GM12878 (cell line): ENCODE measurements at regions not wholly inside any gene's neighbourhood (a gene's known extent, or its start where the extent isn't known, plus 50 kb on each side); places are given as distances from the start of the nearest gene placed in this dataset.

ENCODE experiments used
- ATAC-seq: fragments of 200-7000 bp; cut with Tn5 transposase; 3 replicates; pipeline ENCODE4 v1.9.1; 2020; ENCODE audit warnings: mild to moderate bottlenecking, moderate library complexity
- BruUV-seq: library from RNA; stranded (reverse); fragments of 400-500 nt; replicated peaks from 2 replicates; lab custom pipeline; 2021; lab: Mats Ljungman, UMichigan
- CTCF ChIA-PET: fragments of 300-600 bp; sonication (Branson Sonifier 250); formaldehyde crosslinking; extraction: SDS; loops from one replicate; lab custom pipeline; 2021; ENCODE audit warnings: inconsistent platforms; lab: Yijun Ruan, JAX
- POLR2A ChIA-PET: fragments of 350-600 bp; formaldehyde crosslinking; extraction: SDS; loops from one replicate; lab custom pipeline; 2021; ENCODE audit warnings: inconsistent platforms; lab: Charles Lee
- RAD21 ChIA-PET: fragments of 300-600 bp; sonication (Branson Sonifier 250); formaldehyde crosslinking; loops from one replicate; lab custom pipeline; 2023; ENCODE audit warnings: antibody characterized with exemption; ENCODE audit not compliant: unreplicated experiment; lab: Charles Lee
- SMC1A ChIA-PET: fragments of 300-600 bp; sonication (Branson Sonifier 250); formaldehyde crosslinking; loops from one replicate; lab custom pipeline; 2023; ENCODE audit not compliant: unreplicated experiment, uncharacterized antibody; lab: Charles Lee
- DNase-seq: peaks from one replicate; pipeline ENCODE4 v3.0.0-alpha.2; 2011; ENCODE audit warnings: low read depth, low spot score
- FAIRE-seq: peaks from 3 replicates; lab custom pipeline; 2011; peaks lifted over from hg19 to GRCh38; lab: Jason Lieb, UNC
- H2AFZ ChIP-seq: 2 replicates; pipeline ENCODE4 v1.6.0; 2011; ENCODE audit warnings: low read depth, low read length, control low read depth; ENCODE audit not compliant: control insufficient read depth
- H3K27ac ChIP-seq: 2 replicates; pipeline ENCODE4 v1.5.1; 2011; ENCODE audit warnings: control low read depth; ENCODE audit not compliant: control insufficient read depth, insufficient read depth
- H3K27me3 ChIP-seq, 2 experiments: replicated peaks in 1 of 2; 2 replicates each; pipeline versions ENCODE4 v1.6.0 to v1.6.1; 2011; ENCODE audit warnings: low read length in 1 of 2; ENCODE audit not compliant: control insufficient read depth in 2 of 2, insufficient read depth in 2 of 2
- H3K36me3 ChIP-seq, 2 experiments: 2 replicates each; pipeline ENCODE4 v1.5.1; 2011; ENCODE audit warnings: low read length in 1 of 2; ENCODE audit not compliant: control insufficient read depth in 2 of 2, insufficient read depth in 2 of 2
- H3K4me1 ChIP-seq: 2 replicates; pipeline ENCODE4 v1.6.1; 2011; ENCODE audit warnings: mild to moderate bottlenecking, low read length, moderate library complexity, mixed read lengths; ENCODE audit not compliant: control insufficient read depth, insufficient read depth
- H3K4me2 ChIP-seq: 2 replicates; pipeline ENCODE4 v1.6.0; 2011; ENCODE audit warnings: control low read depth; ENCODE audit not compliant: control insufficient read depth, insufficient read depth
- H3K4me3 ChIP-seq: fragments of 200-600 bp; sonication (generic); 2 replicates; pipeline ENCODE4 v1.5.1; 2016
- H3K79me2 ChIP-seq: 2 replicates; pipeline ENCODE4 v1.6.0; 2011; ENCODE audit warnings: low read length; ENCODE audit not compliant: control insufficient read depth, insufficient read depth
- H3K9ac ChIP-seq: 2 replicates; pipeline ENCODE4 v1.8.0; 2011; ENCODE audit warnings: low read length, control low read depth, mixed read lengths; ENCODE audit not compliant: control insufficient read depth, insufficient read depth
- H3K9me3 ChIP-seq: replicated peaks from 3 replicates; pipeline ENCODE4 v1.5.1; 2011; ENCODE audit warnings: mild to moderate bottlenecking, low read length; ENCODE audit not compliant: control insufficient read depth, insufficient read depth
- H4K20me1 ChIP-seq: 2 replicates; pipeline ENCODE4 v1.6.0; 2011; ENCODE audit not compliant: control insufficient read depth, insufficient read depth
- BACH1 ChIP-seq: fragments of 450-650 bp; IDR thresholded peaks from 2 replicates; pipeline ENCODE4 v1.6.1; 2017; ENCODE audit warnings: mild to moderate bottlenecking, borderline replicate concordance
- BCL11A ChIP-seq: IDR thresholded peaks from 2 replicates; pipeline ENCODE4 v1.6.1; 2011; ENCODE audit warnings: low read depth, low read length
- BMI1 ChIP-seq: fragments of 450-650 bp; IDR thresholded peaks from 2 replicates; pipeline ENCODE4 v1.6.1; 2016; ENCODE audit warnings: mild to moderate bottlenecking, moderate library complexity, borderline replicate concordance
- CREM ChIP-seq: IDR thresholded peaks from 2 replicates; pipeline ENCODE4 v1.6.1; 2014; ENCODE audit warnings: antibody characterized with exemption, low read depth
- EGR1 ChIP-seq, 2 experiments: IDR thresholded peaks; 1 replicate in 1 of 2; 2 replicates in 1 of 2; pipeline ENCODE4 v1.6.1; 2011 to 2012; ENCODE audit warnings: low read depth in 2 of 2, low read length in 2 of 2, borderline replicate concordance in 1 of 2, mild to moderate bottlenecking in 1 of 2, moderate library complexity in 1 of 2
- IKZF2 ChIP-seq, 2 experiments: fragments of 450-650 bp; IDR thresholded peaks; 2 replicates each; pipeline ENCODE4 v1.6.1; 2017; ENCODE audit warnings: mild to moderate bottlenecking in 2 of 2, moderate library complexity in 2 of 2
- KAT2A ChIP-seq: conservative IDR thresholded peaks from 2 replicates; pipeline ENCODE4 v1.6.1; 2011; ENCODE audit warnings: low read depth, low read length; ENCODE audit not compliant: control insufficient read depth
- RFX5 ChIP-seq: IDR thresholded peaks from 2 replicates; pipeline ENCODE4 v1.6.1; 2011; ENCODE audit warnings: low read depth, low read length, improper control_type of control experiment
- SIN3A ChIP-seq: IDR thresholded peaks from 2 replicates; pipeline ENCODE4 v1.6.1; 2012; ENCODE audit warnings: low read depth, low read length, improper control_type of control experiment
- SPI1 ChIP-seq: IDR thresholded peaks from 2 replicates; pipeline ENCODE4 v1.6.1; 2011; ENCODE audit warnings: low read depth, mild to moderate bottlenecking, low read length, moderate library complexity, borderline replicate concordance; ENCODE audit not compliant: insufficient read depth
- TCF12 ChIP-seq: IDR thresholded peaks from 2 replicates; pipeline ENCODE4 v1.6.1; 2011; ENCODE audit warnings: low read depth, mild to moderate bottlenecking, low read length
- ZBED1 ChIP-seq: IDR thresholded peaks from 2 replicates; pipeline ENCODE4 v1.6.1; 2016; ENCODE audit warnings: borderline replicate concordance
- WGBS: methylation state at CpG from one replicate; pipeline ENCODE4 v1.1.6; 2016; ENCODE audit warnings: low lambda C conversion rate; ENCODE audit not compliant: insufficient replicate concordance, insufficient coverage; ENCODE audit errors: missing lambda C conversion rate; 5-methylcytosine and 5-hydroxymethylcytosine counted together
- in situ Hi-C: fragments of 300-500 bp; cut with MboI; formaldehyde crosslinking; loops from 9 replicates; pipeline ENCODE4 v1.14.3; 2018; ENCODE audit warnings: mixed read lengths
- intact Hi-C: fragments of 100-400 bp; cut with micrococcal nuclease; formaldehyde crosslinking; loops from one replicate; pipeline ENCODE4 v1.14.2; 2022; ENCODE audit not compliant: unreplicated experiment
- TF ChIP-seq, protein P1 (sequence below): fragments of 450-650 bp; formaldehyde crosslinking; IDR thresholded peaks from 2 replicates; pipeline ENCODE4 v1.4.0; 2022; ENCODE audit warnings: mild to moderate bottlenecking, moderate library complexity
- TF ChIP-seq, protein P2 (sequence below): fragments of 450-650 bp; IDR thresholded peaks from 2 replicates; pipeline ENCODE4 v1.6.1; 2017; ENCODE audit warnings: mild to moderate bottlenecking, low read depth, inconsistent platforms; ENCODE audit not compliant: poor library complexity, severe bottlenecking

DNA sequence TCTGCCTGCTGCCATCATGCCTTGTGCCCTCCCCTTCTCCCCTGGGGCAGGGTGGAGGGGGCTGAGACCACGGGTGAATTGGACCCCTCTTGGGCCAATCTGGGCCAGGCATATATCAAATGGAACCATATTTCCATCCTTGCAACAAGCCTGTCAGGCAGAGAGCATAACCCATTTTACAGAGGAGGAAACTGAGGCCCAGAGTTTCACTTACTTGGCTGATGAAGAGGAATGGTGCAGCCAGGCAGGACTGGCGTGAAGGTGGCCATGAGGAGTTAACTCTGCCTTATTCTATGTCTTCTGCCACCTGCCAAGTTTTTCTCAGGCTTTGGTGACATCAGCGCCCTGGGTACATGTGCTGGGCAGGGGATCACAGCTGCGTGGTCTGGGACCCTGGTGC is 155.5 kb upstream of the PCBD1 start:
- peaks cover 2 to 10% of the 10 kb centered on the region in 2 experiments; a peak in 3 of 4 replicates for H3K27me3 ChIP-seq
- ChIA-PET POLR2A (no interaction called here), SMC1A (no interaction called here), CTCF (no interaction called here), RAD21 (no interaction called here)
- intact Hi-C loops, result loop anchor here (10.0 kb wide), 1 partner anchor 119 kb away; no protein-coding TSS in a partner anchor
- 11% methylated on average over 4 of the region's 4 CpGs for WGBS
- H2AFZ ChIP-seq, result no peak overlapping the region
- no peaks in the 10 kb centered on the region for H4K20me1 ChIP-seq
- H3K4me1 ChIP-seq, result no peaks in the 10 kb centered on the region
- no peak for ATAC-seq
- no peak overlapping the region for H3K27ac ChIP-seq
- H3K9ac ChIP-seq, result no peak overlapping the region
- TF ChIP-seq IKZF2 (IDR thresholded peaks at IDR 0.05) (no peak), SPI1 (no peak), BACH1 (no peak), BCL11A (no peak), KAT2A (no peak)
- H3K4me3 ChIP-seq, result no peak overlapping the region
- no peak overlapping the region for H3K4me2 ChIP-seq
- no peak for DNase-seq
- in situ Hi-C loops, result no loop called here
- no TSS peak for BruUV-seq
- H3K9me3 ChIP-seq, result no peaks in the 10 kb centered on the region
- H3K79me2 ChIP-seq, result no peaks in the 10 kb centered on the region
- H3K36me3 ChIP-seq, result no peaks in the 10 kb centered on the region
- no peak for FAIRE-seq

DNA sequence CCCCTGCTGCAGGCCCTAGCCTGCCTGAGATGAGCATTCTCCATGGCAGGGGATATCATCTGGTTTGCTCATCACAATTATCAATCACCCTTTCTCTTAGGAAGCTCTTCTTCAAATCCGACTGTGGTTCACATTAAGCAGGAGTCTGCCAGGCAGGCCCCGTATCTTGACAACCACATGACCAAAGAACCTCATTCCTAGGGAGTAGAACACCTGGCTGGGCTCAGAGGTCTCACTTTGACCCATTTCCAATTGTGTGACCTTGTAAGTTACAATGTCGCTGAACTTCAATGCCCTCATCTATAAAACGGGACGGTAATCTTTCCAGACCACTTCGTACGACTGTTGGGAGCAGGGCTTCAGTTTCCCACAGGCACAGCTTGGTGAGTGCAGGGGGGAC is 156.4 kb upstream of the PCBD1 start:
- SMC1A ChIA-PET, result interaction anchor here (0.6 kb wide), 1 partner anchor 218 kb away, joined by 3 read pairs; no protein-coding TSS in a partner anchor
- Histone ChIP-seq H3K36me3 (no peaks in the 10 kb centered on the region), H3K9me3 (no peaks in the 10 kb centered on the region), H3K27ac (no peak overlapping the region), H3K4me2 (no peak overlapping the region), H3K27me3 (peaks cover 2 to 10% of the 10 kb centered on the region in 2 experiments; a peak in 3 of 4 replicates), H3K79me2 (no peaks in the 10 kb centered on the region), H3K4me1 (no peaks in the 10 kb centered on the region), H4K20me1 (no peaks in the 10 kb centered on the region; the same call in 1 of the 2 replicates), H2AFZ (no peak overlapping the region), H3K9ac (no peak overlapping the region), H3K4me3 (no peak overlapping the region)
- in situ Hi-C loops, result no loop called here
- WGBS, result 23% methylated on average over 7 of the region's 7 CpGs
- POLR2A ChIA-PET, result no interaction called here
- no peak for FAIRE-seq
- CTCF ChIA-PET, result no interaction called here
- no peak for DNase-seq
- intact Hi-C loops, result loop anchor here (10.0 kb wide), 1 partner anchor 120 kb away; no protein-coding TSS in a partner anchor
- RAD21 ChIA-PET, result no interaction called here
- BruUV-seq, result no TSS peak
- no peak for ATAC-seq
- TF ChIP-seq SIN3A, result no peak
- TF ChIP-seq EGR1 (IDR thresholded peaks at IDR 0.05; ENCODE audit: borderline replicate concordance in 1 of 2, low read depth in 2 of 2, low read length in 2 of 2), result no peak
- TF ChIP-seq BMI1, result no peak
- TF ChIP-seq, protein P1, sequence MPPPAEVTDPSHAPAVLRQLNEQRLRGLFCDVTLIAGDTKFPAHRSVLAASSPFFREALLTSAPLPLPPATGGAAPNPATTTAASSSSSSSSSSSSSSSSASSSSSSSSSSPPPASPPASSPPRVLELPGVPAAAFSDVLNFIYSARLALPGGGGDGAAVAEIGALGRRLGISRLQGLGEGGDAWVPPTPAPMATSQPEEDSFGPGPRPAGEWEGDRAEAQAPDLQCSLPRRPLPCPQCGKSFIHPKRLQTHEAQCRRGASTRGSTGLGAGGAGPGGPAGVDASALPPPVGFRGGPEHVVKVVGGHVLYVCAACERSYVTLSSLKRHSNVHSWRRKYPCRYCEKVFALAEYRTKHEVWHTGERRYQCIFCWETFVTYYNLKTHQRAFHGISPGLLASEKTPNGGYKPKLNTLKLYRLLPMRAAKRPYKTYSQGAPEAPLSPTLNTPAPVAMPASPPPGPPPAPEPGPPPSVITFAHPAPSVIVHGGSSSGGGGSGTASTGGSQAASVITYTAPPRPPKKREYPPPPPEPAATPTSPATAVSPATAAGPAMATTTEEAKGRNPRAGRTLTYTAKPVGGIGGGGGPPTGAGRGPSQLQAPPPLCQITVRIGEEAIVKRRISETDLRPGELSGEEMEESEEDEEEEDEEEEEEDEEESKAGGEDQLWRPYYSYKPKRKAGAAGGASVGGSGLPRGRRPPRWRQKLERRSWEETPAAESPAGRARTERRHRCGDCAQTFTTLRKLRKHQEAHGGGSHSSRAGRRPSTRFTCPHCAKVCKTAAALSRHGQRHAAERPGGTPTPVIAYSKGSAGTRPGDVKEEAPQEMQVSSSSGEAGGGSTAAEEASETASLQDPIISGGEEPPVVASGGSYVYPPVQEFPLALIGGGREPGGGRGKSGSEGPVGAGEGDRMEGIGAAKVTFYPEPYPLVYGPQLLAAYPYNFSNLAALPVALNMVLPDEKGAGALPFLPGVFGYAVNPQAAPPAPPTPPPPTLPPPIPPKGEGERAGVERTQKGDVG (CRISPR knock-in tag), result no peak
- TF ChIP-seq ZBED1, result no peak
- TF ChIP-seq CREM, result no peak
- TF ChIP-seq TCF12, result no peak
- TF ChIP-seq, protein P2, sequence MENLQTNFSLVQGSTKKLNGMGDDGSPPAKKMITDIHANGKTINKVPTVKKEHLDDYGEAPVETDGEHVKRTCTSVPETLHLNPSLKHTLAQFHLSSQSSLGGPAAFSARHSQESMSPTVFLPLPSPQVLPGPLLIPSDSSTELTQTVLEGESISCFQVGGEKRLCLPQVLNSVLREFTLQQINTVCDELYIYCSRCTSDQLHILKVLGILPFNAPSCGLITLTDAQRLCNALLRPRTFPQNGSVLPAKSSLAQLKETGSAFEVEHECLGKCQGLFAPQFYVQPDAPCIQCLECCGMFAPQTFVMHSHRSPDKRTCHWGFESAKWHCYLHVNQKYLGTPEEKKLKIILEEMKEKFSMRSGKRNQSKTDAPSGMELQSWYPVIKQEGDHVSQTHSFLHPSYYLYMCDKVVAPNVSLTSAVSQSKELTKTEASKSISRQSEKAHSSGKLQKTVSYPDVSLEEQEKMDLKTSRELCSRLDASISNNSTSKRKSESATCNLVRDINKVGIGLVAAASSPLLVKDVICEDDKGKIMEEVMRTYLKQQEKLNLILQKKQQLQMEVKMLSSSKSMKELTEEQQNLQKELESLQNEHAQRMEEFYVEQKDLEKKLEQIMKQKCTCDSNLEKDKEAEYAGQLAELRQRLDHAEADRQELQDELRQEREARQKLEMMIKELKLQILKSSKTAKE, result no peak
- TF ChIP-seq RFX5, result no peak
